GM18867 (cell line): ENCODE measurements at regions not wholly inside any gene's neighbourhood (a gene's known extent, or its start where the extent isn't known, plus 50 kb on each side); places are given as distances from the start of the nearest gene placed in this dataset.
A peak's percentile ranks its signal among the peaks of the same experiment; 100 is the strongest.

Experiments
- ATAC-seq: cut with Tn5 transposase; IDR thresholded peaks from one replicate; pipeline ENCODE4 v1.9.1; 2021; ENCODE audit warnings: mild to moderate bottlenecking, moderate library complexity; ENCODE audit not compliant: unreplicated experiment

DNA sequence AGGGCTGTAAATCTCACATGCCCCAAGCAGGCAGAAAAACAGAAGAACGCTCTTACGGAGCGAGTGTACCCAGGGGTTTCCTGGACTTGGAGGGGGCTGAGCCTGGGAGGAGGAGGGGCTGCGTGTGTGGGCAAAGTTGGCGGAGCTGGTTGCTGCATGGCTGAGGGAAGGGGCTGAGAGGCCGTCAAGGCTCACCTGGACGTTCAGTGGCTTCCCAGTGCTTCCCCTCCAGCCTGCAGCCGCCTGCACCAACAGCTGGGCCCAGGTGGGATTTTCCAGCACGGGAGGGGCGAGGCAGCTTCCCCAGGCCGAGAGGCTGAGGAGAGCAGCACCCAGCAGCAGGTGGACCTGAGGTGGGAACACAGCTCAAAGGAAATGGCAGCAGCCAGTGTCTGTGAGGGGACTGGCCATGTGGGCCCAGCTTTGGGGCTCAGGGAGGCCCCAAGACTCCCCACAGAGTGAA is 70.6 kb upstream of the CTDP1 start:
- ATAC-seq = no peak

DNA sequence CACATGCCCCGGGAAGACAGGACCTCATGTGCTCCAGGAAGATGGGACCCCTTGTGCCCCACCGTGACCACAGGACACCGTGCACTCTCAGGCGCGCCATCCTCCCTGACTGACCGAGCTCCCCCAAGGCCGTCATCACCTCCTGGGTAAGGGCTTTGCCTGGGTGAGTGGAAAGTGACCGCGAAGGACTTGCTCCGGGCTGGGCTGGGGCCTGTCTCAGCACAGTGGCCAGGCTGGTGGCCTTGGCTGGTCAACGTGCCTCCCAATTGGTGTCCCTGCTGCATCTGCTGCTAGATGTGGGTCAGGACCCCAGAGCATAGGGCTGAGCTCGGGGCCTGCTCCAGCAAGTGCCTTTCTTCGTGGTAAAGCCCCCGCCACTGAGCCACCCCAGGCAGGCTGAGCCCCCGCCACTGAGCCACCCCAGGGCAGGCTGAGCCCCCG is 69.7 kb upstream of the CTDP1 start:
- no peak for ATAC-seq

DNA sequence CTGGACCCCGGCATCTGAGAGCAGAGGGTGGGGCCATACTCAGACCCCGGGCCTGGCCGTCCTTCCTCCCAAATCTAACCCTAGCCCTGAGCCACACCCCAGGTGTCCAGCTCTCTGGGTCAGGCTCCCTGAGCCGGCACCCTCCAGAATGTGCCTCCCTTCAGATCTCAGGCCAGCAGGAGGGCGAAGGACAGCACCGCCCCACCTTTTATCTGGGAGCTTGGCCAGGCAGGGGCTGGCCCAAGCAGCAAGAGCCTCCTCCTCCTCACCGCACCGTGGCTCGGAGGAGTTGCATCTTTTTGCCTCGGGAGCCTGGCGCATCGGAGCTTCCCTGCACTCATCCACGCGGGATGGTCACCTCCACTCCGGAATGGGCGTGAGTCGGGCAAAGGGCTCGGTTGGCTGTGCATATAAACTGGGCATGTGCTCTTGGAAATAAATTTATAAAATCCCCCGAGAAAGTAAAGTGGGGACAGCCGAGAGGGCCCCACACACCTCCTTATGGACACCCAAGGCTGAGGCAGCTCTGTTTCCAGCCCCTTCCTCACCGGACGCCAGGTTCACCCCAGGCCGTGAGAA is 69.1 kb upstream of the CTDP1 start:
- no peak for ATAC-seq

DNA sequence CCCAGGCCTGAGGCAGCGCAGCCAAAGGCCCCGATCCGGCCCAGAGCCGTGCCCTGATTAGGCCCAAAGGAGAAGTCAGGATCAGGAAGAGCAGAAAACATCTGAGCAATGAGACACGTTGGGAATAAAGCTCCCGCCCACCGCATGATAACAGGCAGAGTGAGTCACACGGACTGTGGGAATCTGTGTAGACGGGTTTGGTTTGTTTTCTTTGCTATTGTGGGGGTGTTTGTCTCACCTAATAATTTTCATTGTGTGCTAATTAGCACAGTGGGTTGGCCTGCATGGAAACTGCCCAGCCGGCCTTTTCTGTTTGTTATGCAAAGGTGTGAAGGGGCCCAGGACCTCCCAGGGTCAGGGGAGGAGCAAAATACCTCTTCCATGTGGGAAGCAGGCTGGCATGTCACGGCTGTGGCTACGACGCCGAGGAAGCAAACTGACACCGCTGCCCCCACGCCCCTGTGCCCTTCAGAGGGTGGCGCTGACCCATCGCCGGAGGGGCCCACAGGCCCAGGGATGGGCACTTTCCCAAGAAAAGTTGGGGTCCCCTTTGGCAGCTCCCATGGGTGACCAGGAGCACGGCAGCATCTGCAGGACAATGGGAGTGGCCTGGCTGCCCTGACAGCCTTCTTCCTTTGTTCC is 68.4 kb upstream of the CTDP1 start:
- ATAC-seq = no peak

DNA sequence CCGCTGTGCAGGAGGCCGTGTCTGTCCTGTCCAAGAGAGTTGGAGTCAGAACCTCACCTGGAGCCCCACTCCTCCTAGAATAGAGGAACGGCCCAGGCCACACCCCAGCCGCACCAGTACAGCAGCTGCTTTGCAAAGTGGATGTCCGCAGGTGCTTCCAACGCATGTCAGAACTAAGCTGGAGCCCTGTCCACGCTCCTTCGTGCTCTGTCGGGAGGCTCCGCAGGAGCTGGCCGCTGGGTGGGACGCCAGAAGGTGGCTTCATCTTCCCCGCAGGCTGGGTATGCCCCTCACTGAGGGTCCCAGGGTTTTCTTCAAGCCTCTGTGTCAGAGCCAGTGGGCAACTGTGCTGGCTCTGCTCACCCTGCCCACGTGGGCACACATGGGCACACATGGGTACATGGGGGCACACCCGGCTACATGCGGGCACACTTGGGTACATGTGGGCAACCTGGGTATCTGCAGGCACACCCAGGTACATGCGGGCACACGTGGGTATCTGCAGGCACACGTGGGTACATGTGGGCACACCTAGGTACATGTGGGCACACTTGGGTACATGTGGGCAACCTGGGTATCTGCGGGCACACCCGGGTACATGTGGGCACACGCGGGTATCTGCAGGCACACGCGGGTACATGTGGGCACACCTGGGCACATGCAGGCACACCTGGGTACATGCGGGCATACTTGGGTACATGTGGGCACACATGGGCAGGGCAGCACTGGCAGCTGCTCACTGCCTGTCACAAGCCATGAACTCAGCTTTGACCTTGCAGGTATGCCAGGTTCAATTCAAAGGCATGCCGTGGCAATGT is 67.1 kb upstream of the CTDP1 start:
- ATAC-seq = no peak

DNA sequence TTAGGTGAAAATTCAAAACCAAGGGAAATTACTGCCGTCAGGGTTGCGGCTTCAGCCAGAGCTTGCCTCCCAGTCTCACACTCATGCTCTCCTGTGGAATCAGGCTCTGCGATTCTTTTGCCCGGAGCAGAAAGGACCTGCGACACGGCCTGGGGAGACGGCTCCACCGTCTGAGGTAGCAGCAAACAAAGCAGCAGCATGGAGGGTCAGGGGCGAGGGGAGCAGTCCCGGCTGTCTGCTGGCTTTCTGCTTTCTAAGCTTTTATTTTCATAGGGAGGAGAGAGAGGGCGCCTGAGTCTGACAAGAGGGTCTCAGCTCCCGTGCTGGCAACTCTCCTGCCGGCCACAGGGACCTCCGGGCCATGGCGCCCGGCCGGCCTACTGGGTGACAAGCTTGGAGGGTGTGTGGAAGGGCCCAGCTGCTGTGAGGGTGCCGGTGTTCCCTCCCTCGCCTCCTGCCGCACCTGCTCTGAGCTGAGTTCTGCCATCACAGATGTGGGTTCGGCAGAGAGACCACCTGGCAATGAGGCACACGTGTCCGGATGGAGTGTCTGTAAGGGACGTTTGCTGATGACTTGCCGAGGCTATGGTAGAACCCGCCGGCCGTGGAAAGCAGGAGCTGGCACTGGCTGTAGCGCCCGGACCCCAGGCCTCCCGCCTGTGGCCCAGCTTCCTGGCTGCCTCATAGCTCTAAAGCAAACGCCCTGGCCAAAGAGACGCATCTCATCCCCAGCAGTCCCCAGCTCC is 66.2 kb upstream of the CTDP1 start:
- no peak for ATAC-seq

DNA sequence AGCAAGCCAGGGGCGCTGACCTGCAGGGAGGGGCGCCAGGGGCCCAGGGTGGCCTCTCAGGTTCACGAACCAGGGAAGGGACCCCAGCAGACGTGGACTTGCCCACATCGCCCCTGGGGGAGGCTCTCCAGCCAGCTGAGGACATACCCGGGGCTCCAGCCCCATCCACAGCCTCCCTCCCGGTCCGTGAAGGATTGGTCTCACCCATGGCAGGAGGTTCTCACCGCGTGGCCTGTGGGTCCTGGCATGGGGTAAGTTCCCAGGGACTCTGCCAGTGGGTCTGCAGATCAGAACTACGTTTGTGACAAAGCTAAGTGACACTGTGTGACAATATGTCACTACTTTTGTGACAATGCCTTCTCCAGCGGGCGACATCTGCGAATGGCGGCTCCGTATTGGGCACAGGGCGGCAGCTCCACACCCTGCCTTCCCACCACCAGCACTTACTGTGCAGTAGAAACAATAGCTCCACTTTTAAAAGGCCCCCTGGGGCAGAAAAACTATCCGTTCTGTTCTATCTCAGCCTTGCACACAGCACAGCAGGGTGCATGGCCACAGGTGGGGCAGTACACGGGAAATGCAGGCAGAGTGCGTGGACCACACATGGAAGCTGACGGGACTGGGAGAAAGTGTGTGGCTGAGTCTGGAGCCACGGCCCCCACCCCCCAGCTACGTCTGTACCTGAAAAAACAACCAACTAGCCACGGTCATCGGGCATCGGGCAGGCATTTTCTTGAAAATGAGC is 65.2 kb upstream of the CTDP1 start:
- ATAC-seq = no peak

DNA sequence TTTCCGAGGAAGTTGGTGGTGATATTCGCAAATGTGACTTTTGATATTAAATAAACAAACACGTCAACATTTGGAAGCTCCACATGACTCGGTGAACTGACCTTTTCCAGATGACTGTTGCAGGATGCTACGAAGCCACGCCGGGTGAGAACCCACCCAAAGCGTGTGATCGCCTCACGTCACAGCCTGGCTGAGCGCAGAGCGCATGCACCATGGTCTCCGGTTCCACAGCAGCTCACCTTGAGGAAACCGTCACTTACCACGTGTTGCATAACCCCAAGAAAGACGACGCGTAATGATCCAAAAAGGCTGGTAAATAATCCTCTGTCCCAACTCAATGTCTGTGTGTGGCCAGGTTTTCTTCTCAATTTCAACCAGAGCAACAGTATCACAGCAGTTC is 64.5 kb upstream of the CTDP1 start:
- ATAC-seq = no peak

DNA sequence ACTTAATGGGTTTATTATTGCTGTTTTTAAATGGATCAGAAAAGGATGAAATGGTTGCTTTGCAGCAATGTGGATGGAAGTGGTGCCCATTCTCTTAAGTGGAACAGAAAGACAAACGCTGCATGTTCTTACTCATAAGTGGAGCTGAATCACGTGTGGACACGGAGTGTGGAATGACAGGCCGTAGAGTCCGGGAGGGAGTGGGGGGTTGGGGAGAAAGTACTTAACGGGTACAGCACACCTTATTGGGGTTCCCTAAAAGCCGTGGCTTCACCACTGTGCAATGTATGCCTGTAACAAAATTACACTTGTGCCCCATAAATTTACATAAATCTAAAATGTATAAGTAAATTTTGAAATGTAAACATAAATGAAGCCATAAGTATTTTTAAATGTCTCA is 64.0 kb upstream of the CTDP1 start:
- no peak for ATAC-seq

DNA sequence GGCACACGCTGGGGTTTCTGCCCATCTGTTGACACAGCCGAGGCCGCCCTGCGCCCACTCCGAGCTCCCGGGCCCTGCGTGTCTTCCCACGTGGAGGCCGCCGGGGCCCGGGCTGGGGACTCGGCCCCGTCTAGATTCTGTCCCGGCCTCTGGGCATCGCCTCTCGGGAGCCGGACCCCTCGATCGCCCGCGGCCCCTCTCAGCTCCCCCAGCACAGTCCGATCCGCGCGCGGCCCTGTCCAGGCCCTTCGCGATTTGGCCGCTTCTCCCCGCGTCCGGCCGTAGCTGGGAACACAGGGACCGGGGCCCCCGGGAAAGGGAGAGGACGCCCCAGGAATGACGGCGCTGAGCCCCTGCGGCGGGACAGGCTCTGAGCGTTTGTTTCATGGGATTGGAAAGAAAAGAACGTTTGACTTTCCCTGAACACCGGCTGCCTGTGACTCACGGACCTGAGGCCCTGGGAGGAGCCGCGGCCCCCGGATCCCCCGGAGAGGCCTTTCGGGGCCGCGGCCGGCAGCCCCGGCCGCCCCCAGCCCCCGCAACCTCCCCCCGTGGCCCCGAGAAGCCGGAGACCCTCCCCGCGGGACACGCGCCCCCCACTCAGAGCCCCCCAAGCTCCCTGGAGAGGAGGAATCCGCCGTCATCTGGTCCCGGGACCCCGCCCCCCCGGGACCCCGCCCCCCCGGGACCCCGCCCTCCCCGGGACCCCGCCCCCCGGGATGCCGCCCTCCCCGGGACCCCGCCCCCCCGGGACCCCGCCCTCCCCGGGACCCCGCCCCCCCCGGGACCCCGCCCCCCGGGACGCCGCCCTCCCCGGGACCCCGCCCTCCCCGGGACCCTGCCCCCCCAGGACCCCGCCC is 62.7 kb upstream of the CTDP1 start:
- no peak for ATAC-seq

DNA sequence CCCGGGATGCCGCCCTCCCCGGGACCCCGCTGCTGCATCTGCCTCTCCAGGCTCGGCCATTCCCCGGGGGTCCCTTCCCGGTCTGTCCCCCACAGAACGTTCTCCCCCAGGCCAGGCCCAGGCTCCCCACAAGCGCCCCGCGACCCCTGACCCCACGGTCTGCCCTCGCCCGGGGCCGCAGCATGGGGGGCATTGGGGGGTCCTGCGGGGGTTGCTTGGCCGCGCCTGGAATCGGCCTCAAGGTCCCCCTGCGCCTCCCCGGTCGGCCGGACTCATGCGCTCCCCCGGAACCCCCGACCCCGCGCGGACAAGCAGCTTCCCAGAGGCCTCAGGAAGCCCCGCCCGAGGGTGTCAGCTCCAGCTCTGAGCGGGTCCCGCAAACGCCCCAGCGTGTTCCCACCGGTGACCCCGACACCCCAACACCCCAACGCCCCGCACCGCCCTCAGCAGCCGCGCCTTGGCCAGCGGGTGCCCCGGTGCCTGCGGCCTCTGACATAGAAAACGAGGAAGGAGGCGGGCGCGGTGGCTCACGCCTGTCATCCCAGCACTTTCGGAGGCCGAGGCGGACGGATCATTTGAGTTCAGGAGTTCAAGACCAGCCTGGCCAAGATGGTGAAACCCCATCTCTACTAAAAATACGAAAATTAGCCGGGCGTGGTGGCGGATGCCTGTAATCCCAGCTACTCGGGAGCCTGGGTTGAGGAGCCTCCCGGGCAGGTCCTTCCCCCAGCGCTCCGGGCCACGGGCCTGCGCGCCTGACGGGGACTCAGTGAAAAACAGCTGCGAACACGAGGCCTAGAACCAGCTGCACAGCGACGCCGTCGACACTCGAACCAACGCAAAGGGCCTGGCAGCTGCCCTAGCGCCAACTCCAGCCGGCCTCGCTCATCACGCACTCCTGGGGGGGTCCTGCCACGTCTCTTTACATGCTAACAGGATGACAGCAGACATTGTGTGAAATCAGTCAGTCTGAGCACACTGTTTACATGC is 61.8 kb upstream of the CTDP1 start:
- ATAC-seq = no peak

DNA sequence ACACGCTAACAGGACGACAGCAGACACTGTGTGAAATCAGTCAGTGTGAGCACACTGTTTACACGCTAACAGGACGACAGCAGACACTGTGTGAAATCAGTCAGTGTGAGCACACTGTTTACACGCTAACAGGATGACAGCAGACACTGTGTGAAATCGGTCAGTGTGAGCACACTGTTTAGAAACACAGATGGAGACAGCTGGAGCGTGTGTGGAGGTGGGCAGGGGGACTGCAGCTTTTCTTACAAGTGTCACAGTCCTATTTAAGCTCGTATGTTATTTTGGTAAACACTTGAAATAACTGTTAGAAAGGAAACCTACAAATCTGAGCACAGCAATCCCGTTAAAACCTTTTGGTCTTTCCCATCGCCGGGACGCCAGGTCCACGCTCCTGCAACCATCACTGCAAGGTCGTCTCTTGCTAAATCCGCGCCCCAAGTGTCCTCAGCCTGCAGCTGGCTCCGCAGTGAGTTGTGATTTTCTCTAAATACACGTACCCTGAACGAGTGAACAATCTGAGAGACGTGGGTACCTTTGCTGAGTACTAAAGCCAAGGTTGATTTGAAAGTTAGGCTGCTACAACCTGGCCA is 58.9 kb upstream of the CTDP1 start:
- ATAC-seq = no peak

DNA sequence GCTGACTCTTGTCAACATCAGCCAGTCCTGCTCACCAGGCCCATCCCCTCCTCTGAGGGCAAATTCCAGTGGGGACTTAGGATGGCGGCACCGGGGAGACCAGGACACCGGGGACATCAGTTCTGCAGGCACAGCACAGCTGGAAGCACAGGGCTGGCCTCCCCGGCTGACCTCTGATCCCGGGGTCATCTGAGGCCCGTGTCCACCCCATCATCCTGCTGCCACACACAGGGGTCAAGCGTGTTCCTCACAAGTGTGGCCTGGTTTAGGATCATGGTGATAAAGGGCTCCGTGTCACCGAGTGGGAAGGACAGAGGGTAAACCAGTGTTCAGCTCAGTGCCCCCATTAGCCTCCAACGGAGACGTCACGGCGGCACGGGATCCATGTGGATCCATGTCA is 58.1 kb upstream of the CTDP1 start:
- no peak for ATAC-seq

DNA sequence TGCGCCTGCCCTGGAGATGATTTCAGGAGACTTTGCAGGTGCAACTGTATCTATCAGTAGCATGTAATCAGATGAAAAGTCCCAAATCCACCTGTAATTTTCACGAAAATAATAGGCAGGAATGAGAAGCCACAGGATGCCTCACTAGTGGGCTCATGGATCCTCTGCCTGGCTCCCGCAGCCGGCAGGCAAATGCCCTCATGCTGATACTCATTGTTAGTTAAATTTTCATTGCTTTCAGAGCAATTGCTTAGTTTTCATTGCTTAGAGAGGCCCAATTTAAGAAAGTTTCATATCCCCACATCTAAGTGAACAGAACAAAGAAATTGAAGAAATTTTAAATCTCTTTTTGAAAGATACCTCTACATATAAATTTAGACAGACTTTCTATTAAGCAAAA is 57.6 kb upstream of the CTDP1 start:
- no peak for ATAC-seq

DNA sequence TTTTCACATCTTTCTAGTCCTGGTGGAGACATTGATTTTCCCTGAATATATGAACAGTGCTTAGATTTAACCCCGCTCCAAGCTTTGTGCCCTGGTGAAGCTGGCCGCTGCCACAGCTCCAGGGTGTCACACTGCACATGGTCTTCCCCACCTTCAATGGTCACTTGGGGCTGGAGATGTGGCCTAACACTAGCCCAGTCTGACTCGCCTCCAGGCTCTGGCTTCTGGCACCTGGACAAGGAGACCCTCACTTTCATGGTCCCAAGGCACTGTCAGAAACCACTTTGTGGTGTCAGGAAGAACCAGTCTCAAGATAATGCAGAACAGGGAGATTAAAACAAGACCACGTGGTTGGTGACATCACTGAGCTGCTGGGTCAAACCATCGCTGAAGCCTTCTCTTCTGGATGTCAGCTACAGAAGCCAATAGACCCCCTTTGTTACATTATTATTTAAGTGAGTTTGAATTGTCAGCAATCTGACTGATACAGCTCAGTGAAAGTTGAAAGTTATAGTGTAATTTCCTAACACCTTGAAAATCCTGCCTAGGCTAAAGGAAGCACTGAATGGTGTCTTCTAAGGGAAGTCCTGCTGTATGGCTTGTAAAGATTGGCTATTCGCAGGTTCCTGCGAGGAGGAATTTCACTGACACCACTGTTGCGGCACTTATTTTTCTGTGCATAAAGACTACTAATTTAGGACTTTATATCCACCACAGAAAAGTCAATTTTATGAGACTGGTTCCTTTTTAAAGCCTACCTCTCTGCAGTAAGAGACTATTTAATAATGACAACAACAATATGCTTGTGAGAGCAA is 55.0 kb upstream of the CTDP1 start:
- no peak for ATAC-seq

DNA sequence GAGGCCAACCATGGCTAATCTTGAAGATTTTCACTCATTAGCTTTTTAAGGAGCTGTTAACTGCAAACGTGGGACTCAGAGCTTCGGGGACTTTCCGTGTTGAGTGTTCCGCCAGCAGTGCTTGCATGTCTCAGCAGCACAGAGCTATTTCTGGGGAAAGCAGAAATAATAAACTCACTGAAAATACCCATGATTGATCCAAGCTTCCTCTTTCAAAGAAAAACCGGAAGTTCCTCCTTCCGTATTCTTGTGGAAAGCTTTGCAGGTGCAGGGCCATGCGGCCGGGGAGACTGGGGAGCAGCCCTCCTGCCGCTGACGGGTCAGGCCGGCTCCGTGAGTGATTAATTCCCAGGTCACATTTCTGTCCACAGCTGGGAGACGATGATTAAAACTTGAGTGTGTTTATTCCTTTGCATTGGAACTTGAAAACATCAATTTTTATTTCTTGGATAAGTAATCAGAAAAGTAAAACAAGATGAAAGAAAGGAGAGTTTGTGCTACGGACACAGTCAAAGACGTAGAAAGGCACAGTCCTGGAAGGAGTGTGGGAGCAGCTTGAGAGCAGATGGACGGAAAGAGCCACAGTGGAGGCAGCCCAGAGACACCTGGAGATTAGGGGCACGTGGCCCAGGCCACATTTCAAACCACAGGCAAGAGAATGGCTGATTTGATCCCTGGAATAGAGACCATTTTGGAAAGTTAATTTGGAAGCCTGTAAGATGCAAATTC is 54.2 kb upstream of the CTDP1 start:
- ATAC-seq = peak; percentile 60
